ENCODE measurements at regions not wholly inside any gene's neighbourhood (a gene's known extent, or its start where the extent isn't known, plus 50 kb on each side); places are given as distances from the start of the nearest gene placed in this dataset.
"Not testable (repeated sequence)": the region's sequence is repeated elsewhere in the genome, so short reads cannot be mapped to it uniquely, and the experiment has no call there.

GRCh38 chr16:51524555-51525373 lies 373.7 kb upstream of the SALL1 start:
- FAIRE-seq (no peak), DNase-seq (ENCODE audit: low spot score in 2 of 2) (no peak)

- no peak for FAIRE-seq
- DNase-seq (ENCODE audit: low spot score in 2 of 2), result no peak
These were observed 373.0 kb upstream of the SALL1 start for GRCh38 chr16:51524070-51524469.

GRCh38 chr16:51523400-51523799 lies 372.3 kb upstream of the SALL1 start:
- no peak for FAIRE-seq
- no peak for DNase-seq (ENCODE audit: low spot score in 2 of 2)

- DNase-seq (ENCODE audit: low spot score in 2 of 2), result no peak
- no peak for FAIRE-seq
These were observed 371.8 kb upstream of the SALL1 start for GRCh38 chr16:51522902-51523301.

- DNase-seq (ENCODE audit: low spot score in 2 of 2); FAIRE-seq: not testable (repeated sequence)
These were observed 365.9 kb upstream of the SALL1 start for GRCh38 chr16:51516960-51517359.

- FAIRE-seq (no peak), DNase-seq (ENCODE audit: low spot score in 2 of 2) (no peak)
These were observed 359.3 kb upstream of the SALL1 start for GRCh38 chr16:51510416-51510815.

GRCh38 chr16:51509336-51509735 lies 358.3 kb upstream of the SALL1 start:
- no peak for DNase-seq (ENCODE audit: low spot score in 2 of 2)
- FAIRE-seq, result no peak

GRCh38 chr16:51508490-51509212 lies 357.6 kb upstream of the SALL1 start:
- DNase-seq (ENCODE audit: low spot score in 2 of 2), result no peak
- FAIRE-seq, result no peak

- no peak for DNase-seq (ENCODE audit: low spot score in 2 of 2)
- FAIRE-seq, result no peak
These were observed 356.2 kb upstream of the SALL1 start for GRCh38 chr16:51507286-51507685.

GRCh38 chr16:51500306-51500705 lies 349.2 kb upstream of the SALL1 start:
- DNase-seq (ENCODE audit: low spot score in 2 of 2), result no peak
- no peak for FAIRE-seq

GRCh38 chr16:51497541-51498211 lies 346.6 kb upstream of the SALL1 start:
- DNase-seq (ENCODE audit: low spot score in 2 of 2), result no peak
- no peak for FAIRE-seq

GRCh38 chr16:51490866-51491265 lies 339.8 kb upstream of the SALL1 start:
- FAIRE-seq (no peak), DNase-seq (ENCODE audit: low spot score in 2 of 2) (no peak)

GRCh38 chr16:51487880-51488279 lies 336.8 kb upstream of the SALL1 start:
- DNase-seq (ENCODE audit: low spot score in 2 of 2), result no peak
- no peak for FAIRE-seq

GRCh38 chr16:51474414-51475091 lies 323.5 kb upstream of the SALL1 start:
- no peak for FAIRE-seq

GRCh38 chr16:51473091-51473490 lies 322.0 kb upstream of the SALL1 start:
- FAIRE-seq (no peak), DNase-seq (ENCODE audit: low spot score in 2 of 2) (no peak)

More at GRCh38 chr16:51474414-51475091, 323.5 kb upstream of the SALL1 start:
- DNase-seq (ENCODE audit: low spot score in 2 of 2), result no peak

- FAIRE-seq (no peak), DNase-seq (ENCODE audit: low spot score in 2 of 2) (no peak)
These were observed 319.4 kb upstream of the SALL1 start for GRCh38 chr16:51470492-51470891.

GRCh38 chr16:51464996-51465395 lies 313.9 kb upstream of the SALL1 start:
- FAIRE-seq (no peak), DNase-seq (ENCODE audit: low spot score in 2 of 2) (no peak)

GRCh38 chr16:51461255-51461654 lies 310.2 kb upstream of the SALL1 start:
- DNase-seq (ENCODE audit: low spot score in 2 of 2) (no peak), FAIRE-seq (no peak)

- no peak for FAIRE-seq
- no peak for DNase-seq (ENCODE audit: low spot score in 2 of 2)
These were observed 307.5 kb upstream of the SALL1 start for GRCh38 chr16:51458356-51459140.

- no peak for FAIRE-seq
- no peak for DNase-seq (ENCODE audit: low spot score in 2 of 2)
These were observed 306.7 kb upstream of the SALL1 start for GRCh38 chr16:51457775-51458174.

All from frontal cortex (tissue), 3 donors.